ENCODE measurements at regions not wholly inside any gene's neighbourhood (a gene's known extent, or its start where the extent isn't known, plus 50 kb on each side); places are given as distances from the start of the nearest gene placed in this dataset.
A peak's percentile ranks its signal among the peaks of the same experiment; 100 is the strongest.

DNA sequence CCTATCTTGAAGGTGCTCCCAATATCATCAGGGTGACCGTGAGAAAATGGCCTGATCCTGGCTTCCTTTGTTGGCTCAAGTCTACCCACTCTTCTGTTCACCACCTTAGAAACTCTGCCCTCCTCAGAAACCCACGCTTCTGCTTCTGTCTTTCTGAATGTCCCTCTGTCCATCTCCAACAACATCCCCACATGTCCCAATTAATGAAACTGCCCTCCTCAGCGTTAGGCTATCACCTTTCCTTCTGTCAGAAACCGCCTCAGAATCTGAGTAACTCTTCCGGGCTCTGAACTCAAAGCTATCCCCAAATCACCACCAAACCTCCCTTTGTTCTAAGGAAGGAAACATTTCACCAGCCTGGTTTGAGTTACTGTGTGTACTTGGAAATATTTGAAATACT is 315.8 kb upstream of the ZNF32 start:
- Histone ChIP-seq H3K4me1 (peaks cover 0 to 24% (median 11%) of the 10 kb centered on the region in 4 donors), H3K27me3 (no peaks in the 10 kb centered on the region), H3K36me3 (no peaks in the 10 kb centered on the region), H3K4me3 (no peak overlapping the region), H3K27ac (peak overlapping the region in 2 of 4 donors; percentile 40 to 71), H3K9me3 (no peaks in the 10 kb centered on the region)
- 83% methylated on average over 5 of the region's 5 CpGs for WGBS, 2 donors
- TF ChIP-seq EP300 (IDR thresholded peaks at IDR 0.05) (no peak), POLR2A (IDR thresholded peaks at IDR 0.05) (no peak)
- TF ChIP-seq, protein P1, sequence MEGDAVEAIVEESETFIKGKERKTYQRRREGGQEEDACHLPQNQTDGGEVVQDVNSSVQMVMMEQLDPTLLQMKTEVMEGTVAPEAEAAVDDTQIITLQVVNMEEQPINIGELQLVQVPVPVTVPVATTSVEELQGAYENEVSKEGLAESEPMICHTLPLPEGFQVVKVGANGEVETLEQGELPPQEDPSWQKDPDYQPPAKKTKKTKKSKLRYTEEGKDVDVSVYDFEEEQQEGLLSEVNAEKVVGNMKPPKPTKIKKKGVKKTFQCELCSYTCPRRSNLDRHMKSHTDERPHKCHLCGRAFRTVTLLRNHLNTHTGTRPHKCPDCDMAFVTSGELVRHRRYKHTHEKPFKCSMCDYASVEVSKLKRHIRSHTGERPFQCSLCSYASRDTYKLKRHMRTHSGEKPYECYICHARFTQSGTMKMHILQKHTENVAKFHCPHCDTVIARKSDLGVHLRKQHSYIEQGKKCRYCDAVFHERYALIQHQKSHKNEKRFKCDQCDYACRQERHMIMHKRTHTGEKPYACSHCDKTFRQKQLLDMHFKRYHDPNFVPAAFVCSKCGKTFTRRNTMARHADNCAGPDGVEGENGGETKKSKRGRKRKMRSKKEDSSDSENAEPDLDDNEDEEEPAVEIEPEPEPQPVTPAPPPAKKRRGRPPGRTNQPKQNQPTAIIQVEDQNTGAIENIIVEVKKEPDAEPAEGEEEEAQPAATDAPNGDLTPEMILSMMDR (IDR thresholded peaks at IDR 0.05): no peak
- DNase-seq (ENCODE audit: low spot score in 2 of 2): no peak

DNA sequence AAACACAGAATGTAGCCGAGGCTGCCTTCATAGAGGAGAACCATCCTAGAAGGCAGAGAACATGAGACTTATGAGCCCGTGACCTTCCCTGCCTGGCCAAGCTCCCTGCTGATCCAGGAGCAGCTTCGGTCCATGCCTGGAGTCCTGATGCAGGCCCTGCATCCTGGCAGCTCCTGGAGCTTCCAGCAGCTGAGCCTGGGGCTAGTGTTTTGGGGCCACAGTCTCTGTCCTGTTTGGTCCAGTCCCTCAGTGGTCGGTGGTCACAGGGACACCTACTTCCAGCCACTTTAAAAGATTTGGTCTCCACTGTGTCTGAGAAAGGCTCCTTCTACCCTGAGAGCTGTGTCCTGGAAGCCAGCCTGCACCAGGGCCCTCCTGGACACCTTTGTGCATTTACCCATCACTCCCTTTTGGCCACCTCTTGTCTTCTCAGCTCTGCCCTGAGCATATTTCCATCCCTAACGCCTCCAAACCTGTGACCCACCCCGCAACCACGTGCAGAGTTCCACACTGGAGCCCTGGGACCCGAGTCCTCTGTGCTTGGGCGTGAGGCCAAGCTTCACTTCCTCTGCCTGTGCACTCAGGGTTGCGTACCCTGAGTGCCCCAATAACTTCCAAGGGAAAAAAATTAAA is 315.2 kb upstream of the ZNF32 start:
- Histone ChIP-seq H3K4me1 (peaks cover 0 to 24% (median 11%) of the 10 kb centered on the region in 4 donors), H3K9me3 (no peaks in the 10 kb centered on the region), H3K27ac (peak overlapping the region in 2 of 4 donors; percentile 40 to 71), H3K4me3 (no peak overlapping the region), H3K27me3 (no peaks in the 10 kb centered on the region), H3K36me3 (no peaks in the 10 kb centered on the region)
- DNase-seq (ENCODE audit: low spot score in 2 of 2): no peak
- TF ChIP-seq EP300 (IDR thresholded peaks at IDR 0.05): no peak
- TF ChIP-seq POLR2A (IDR thresholded peaks at IDR 0.05): no peak
- TF ChIP-seq, protein P1 (IDR thresholded peaks at IDR 0.05): no peak
- 70 to 83% methylated on average over 10 of the region's 10 CpGs for whole genome bisulfite sequencing, 2 donors

DNA sequence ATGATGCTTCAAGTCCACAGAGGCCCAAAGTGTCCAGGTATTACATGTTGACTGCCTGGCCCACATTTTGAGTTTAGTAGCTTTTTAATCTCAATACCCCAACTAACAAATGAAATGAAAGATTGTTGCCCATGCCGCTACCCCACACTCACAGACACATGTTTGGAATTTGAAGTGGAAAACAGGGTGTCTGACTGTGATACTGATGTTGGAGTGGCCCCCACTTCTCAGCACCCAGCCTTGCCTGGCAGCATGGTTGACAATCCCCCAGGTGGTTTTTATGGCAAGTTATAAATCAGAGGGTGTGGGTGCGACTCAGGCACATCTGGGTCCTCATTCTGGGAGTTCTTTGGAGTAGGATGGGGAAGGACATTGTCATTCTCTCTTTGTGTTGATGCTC is 314.7 kb upstream of the ZNF32 start:
- H3K4me1 ChIP-seq: peaks cover 0 to 24% (median 11%) of the 10 kb centered on the region in 4 donors
- no peaks in the 10 kb centered on the region for H3K9me3 ChIP-seq
- no peaks in the 10 kb centered on the region for H3K36me3 ChIP-seq
- no peak for DNase-seq (ENCODE audit: low spot score in 2 of 2)
- no peak overlapping the region for H3K4me3 ChIP-seq
- H3K27ac ChIP-seq: no peak overlapping the region
- TF ChIP-seq, protein P1 (IDR thresholded peaks at IDR 0.05): no peak
- TF ChIP-seq EP300 (IDR thresholded peaks at IDR 0.05): no peak
- no peak for TF ChIP-seq POLR2A (IDR thresholded peaks at IDR 0.05)
- H3K27me3 ChIP-seq: no peaks in the 10 kb centered on the region
- 100% methylated on average over 2 of the region's 2 CpGs for WGBS, 2 donors

DNA sequence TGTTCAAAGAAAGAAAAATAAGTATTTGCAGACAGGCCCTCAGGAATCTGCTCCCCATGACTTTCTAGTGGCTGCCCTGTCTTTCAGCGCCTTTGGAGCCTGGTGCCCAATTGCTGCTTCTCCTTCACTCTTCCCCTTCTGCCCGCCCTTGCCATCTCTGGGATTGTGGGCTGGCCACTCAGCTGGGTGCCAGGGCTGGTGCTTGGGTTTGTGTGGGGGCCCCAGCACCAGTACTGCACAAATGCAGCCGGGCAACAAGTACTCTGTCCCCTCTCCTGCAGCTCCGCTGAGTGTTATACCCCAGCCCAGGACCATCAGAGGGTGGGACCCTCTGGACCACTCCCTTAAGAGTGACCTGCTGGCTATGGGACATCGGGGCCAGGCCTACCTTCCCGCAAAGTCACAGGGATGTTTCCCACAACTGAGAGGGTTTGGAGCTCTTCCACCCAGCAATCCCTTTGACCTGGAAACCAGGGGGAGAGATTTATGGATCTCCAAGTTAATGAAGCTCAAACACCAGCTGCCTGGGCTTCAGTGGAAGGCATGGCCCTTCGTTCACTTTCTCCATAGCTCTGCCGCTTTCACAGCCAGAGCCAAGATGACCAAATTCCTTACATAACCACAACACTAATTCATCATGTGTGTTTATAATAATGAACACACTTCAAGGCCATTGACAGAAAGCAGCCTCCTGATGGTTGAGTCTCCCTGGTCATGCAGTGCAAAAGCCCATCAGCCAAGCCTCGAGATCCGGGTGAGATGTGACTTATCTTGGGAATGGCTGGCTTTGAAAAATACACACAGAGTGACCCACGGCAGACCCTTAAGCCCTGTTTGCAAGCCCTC is 313.9 kb upstream of the ZNF32 start:
- DNase-seq (ENCODE audit: low spot score in 2 of 2): no peak
- WGBS, 2 donors: 89 to 91% methylated on average over 10 to 11 of the region's 11 CpGs
- Histone ChIP-seq H3K27ac (no peak overlapping the region), H3K4me3 (no peak overlapping the region), H3K4me1 (peaks cover 0 to 24% (median 11%) of the 10 kb centered on the region in 4 donors), H3K36me3 (no peaks in the 10 kb centered on the region), H3K9me3 (no peaks in the 10 kb centered on the region), H3K27me3 (no peaks in the 10 kb centered on the region)
- no peak for TF ChIP-seq POLR2A (IDR thresholded peaks at IDR 0.05)
- TF ChIP-seq, protein P1 (IDR thresholded peaks at IDR 0.05): no peak
- no peak for TF ChIP-seq EP300 (IDR thresholded peaks at IDR 0.05)

Measured in tibial nerve (tissue), 4 donors.